Upper lobe of left lung (tissue), 4 donors: ENCODE measurements at regions not wholly inside any gene's neighbourhood (a gene's known extent, or its start where the extent isn't known, plus 50 kb on each side); places are given as distances from the start of the nearest gene placed in this dataset.

Source experiments
- POLR2A ChIP-seq, 4 donors: fragments of 450-650 bp; IDR thresholded peaks; one replicate each; pipeline ENCODE4 v1.5.1; 2016 to 2017; ENCODE audit warnings: antibody characterized with exemption in 4 of 4, mild to moderate bottlenecking in 2 of 4
- TF ChIP-seq, protein P1 (sequence below), 6 experiments: fragments of 450-650 bp in 4 of 6; fragments of 200-600 bp in 2 of 6; sonication (generic) in 2 of 6; IDR thresholded peaks; one replicate each; pipeline ENCODE4 v1.5.1; 2016 to 2019; ENCODE audit warnings: antibody characterized with exemption in 6 of 6

GRCh38 chr2:12073217-12073852 lies 326.9 kb downstream of the LPIN1 start:
- no peak for TF ChIP-seq POLR2A (IDR thresholded peaks at IDR 0.05)
- TF ChIP-seq, protein P1, sequence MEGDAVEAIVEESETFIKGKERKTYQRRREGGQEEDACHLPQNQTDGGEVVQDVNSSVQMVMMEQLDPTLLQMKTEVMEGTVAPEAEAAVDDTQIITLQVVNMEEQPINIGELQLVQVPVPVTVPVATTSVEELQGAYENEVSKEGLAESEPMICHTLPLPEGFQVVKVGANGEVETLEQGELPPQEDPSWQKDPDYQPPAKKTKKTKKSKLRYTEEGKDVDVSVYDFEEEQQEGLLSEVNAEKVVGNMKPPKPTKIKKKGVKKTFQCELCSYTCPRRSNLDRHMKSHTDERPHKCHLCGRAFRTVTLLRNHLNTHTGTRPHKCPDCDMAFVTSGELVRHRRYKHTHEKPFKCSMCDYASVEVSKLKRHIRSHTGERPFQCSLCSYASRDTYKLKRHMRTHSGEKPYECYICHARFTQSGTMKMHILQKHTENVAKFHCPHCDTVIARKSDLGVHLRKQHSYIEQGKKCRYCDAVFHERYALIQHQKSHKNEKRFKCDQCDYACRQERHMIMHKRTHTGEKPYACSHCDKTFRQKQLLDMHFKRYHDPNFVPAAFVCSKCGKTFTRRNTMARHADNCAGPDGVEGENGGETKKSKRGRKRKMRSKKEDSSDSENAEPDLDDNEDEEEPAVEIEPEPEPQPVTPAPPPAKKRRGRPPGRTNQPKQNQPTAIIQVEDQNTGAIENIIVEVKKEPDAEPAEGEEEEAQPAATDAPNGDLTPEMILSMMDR (IDR thresholded peaks at IDR 0.05): no peak
